ENCODE measurements at regions not wholly inside any gene's neighbourhood (a gene's known extent, or its start where the extent isn't known, plus 50 kb on each side); places are given as distances from the start of the nearest gene placed in this dataset.

- DNase-seq, result no peak
Measured at GRCh38 chr10:30115626-30115940, 56.2 kb upstream of the JCAD start.

DNA sequence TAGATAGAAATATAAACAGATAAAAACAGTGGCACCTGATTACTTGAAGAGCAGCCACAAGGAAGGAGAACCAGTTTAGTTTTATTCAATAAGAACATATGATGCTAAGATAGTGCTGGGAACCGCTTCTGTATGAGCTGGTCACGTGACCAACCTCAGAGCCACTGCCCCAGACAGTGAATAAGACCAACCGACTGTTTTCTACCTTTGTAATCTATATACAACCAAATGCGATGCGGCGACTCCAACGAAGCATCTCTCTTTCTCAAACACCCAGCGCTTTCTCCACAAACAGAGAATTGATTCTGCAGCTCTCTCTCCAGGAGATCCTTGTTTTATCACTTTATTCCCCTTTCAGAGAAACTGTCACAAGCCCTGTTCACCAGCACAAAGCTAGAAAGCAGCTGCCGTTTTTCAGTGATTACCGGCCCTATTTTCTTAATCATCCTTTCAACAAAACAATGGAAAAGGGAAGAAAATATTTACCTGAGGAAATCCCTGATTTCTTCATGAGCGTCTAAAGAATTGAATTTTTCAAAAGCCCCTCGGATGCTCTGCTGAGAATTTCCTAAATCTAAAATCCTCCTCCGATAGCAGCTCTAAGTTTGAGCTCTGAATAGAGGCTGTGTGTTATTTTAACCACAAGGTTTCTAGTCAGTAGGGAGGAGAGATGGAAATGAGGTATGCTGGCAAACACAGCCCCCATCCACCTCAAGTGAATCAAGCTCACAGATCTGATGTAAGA lies 55.7 kb upstream of the JCAD start:
- no peak for DNase-seq

DNA sequence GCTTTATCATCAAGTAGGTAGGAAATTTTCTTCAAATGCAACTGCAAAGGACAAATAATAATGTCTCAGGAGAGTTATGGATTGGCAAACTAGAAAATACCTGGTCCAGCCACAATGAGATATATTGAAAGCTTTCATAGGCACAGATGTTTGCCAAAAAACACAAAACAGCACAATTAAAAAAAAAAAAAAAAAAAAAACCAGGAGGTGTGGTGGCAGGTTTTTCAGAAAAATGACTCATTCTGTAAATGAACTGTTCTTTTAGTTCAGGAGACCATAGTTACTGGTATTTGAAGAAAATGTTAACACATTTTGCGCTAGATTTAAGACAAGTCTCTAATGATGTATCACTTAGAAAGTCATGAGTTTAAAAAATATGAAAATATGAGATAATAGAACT lies 55.0 kb upstream of the JCAD start:
- no peak for DNase-seq

DNA sequence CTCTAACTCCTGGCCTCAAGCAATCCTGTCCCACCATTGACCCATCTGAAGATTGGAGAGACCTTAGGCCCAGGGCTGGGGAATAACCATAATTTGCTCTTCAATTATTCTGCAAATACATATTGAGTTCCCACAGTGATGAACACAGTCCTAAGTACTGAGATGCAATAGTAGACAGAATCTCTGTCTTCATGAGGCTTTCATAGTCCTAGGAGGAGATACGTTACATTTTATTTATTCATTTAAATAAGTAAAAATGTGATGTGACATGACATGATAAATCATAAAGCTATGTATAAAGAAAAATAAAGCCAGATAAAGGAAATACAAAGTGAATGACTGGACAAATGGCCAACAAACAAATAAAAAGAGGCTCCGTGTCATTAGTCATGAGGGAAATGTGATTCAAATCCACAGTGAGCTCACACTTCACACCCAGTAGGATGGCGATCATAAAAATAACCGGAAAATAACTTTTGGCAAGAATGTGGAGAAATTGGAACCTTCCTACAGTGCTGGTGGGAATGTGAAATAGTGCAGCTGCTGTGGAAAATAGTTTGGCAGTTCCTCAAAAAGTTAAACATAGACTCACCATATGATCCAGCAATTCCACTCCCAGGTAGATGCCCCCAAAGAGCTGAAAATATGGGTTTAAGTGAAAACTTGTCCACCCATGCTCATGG lies 52.1 kb upstream of the JCAD start:
- no peak for DNase-seq
